IMR-90 (cell line): ENCODE measurements at regions not wholly inside any gene's neighbourhood (a gene's known extent, or its start where the extent isn't known, plus 50 kb on each side); places are given as distances from the start of the nearest gene placed in this dataset.

Experiments used
- CEBPB ChIP-seq: IDR thresholded peaks from 2 replicates; pipeline ENCODE4 v1.6.1; 2012; ENCODE audit warnings: low read depth, low read length, improper control_type of control experiment
- CHD1 ChIP-seq: IDR thresholded peaks from 2 replicates; pipeline ENCODE4 v1.6.1; 2012; ENCODE audit warnings: low read depth, low read length, improper control_type of control experiment
- CTCF ChIP-seq: conservative IDR thresholded peaks from 2 replicates; pipeline ENCODE4 v1.5.1; 2012; ENCODE audit warnings: mild to moderate bottlenecking, low read depth, low read length, improper control_type of control experiment
- ELK1 ChIP-seq: fragments of 150-350 bp; IDR thresholded peaks from 2 replicates; pipeline ENCODE4 v1.6.1; 2016; ENCODE audit warnings: low read depth, mild to moderate bottlenecking, low read length, moderate library complexity, borderline replicate concordance
- MXI1 ChIP-seq: IDR thresholded peaks from 2 replicates; pipeline ENCODE4 v1.6.1; 2012; ENCODE audit warnings: low read depth, mild to moderate bottlenecking, low read length, moderate library complexity, borderline replicate concordance
- POLR2A ChIP-seq: IDR thresholded peaks from 2 replicates; pipeline ENCODE4 v1.6.1; 2012; ENCODE audit warnings: mild to moderate bottlenecking, low read depth, low read length

GRCh38 chr13:97135883-97136282 lies 86.2 kb upstream of the MBNL2 start:
- TF ChIP-seq ELK1 (no peak), CTCF (no peak), POLR2A (no peak), MXI1 (no peak), CEBPB (no peak), CHD1 (no peak)
